ENCODE measurements at regions not wholly inside any gene's neighbourhood (a gene's known extent, or its start where the extent isn't known, plus 50 kb on each side); places are given as distances from the start of the nearest gene placed in this dataset.

DNA sequence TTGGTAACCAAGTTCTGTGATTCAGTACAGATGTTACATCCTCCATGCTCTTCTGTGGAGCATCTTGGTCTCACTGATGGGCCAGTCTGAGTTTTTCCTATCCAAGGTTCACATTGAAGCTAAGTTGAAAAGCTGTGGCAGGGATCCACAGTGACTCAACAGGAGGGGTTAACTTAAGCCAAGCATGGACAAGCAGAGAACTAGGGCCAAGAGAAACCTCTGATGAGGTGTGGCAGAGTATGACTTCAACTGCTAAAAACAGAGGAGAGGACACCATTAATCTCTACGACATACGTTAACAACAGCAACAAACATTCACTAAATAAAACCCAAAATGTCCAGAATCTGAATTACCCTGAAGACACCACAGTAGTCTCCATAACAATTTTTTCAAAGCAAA lies 268.1 kb upstream of the UBE2E2 start:
- TF ChIP-seq POLR2A (conservative IDR thresholded peaks at IDR 0.05) (no peak), KLF16 (IDR thresholded peaks at IDR 0.05) (no peak), ZSCAN29 (IDR thresholded peaks at IDR 0.05) (no peak), NFATC3 (IDR thresholded peaks at IDR 0.05) (no peak), CAMTA2 (CRISPR knock-in tag; conservative IDR thresholded peaks at IDR 0.05) (no peak), NCOR1 (IDR thresholded peaks at IDR 0.05) (no peak), HNRNPLL (IDR thresholded peaks at IDR 0.05; ENCODE audit: low read depth, low read length, poor library complexity, severe bottlenecking) (no peak)
